Right lobe of liver (tissue), 4 donors: ENCODE measurements at regions not wholly inside any gene's neighbourhood (a gene's known extent, or its start where the extent isn't known, plus 50 kb on each side); places are given as distances from the start of the nearest gene placed in this dataset.

Experiments
- POLR2A ChIP-seq: fragments of 450-650 bp; IDR thresholded peaks from one replicate; pipeline ENCODE4 v1.6.1; 2017; ENCODE audit warnings: antibody characterized with exemption, mild to moderate bottlenecking
- TF ChIP-seq, protein P1 (sequence below), 4 donors: fragments of 200-600 bp in 3 of 4; fragments of 450-650 bp in 1 of 4; IDR thresholded peaks; one replicate each; pipeline versions ENCODE4 v1.5.1 to v1.8.0; 2016 to 2022; ENCODE audit warnings: antibody characterized with exemption in 4 of 4, mild to moderate bottlenecking in 2 of 4
- donor health status: DM: no; HTN: no; CAD: no.
- donor health status: DM: no; HTN: no; CAD: no.
- donor health status: DM: no; HTN: yes; CAD: no.

DNA sequence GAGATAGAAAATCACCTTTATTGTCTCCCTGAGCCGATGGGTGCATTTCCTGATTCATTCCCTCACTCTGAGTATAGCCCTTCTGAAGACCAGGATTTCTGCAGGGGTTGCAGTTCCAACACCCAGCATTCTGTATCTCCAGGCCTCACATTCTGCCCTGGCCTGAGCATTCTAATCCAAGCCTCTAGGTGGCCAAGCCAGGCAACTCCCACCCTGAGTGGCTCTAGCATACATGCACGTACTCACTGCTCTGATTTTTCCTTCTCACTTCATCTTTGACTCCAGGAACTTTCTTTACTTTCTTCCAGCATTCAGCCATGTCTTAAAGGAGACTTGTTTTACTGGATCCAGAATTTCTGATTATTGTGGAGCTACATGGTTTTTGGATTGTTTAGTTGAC is 100.7 kb upstream of the STK39 start:
- TF ChIP-seq POLR2A, result no peak
- TF ChIP-seq, protein P1, sequence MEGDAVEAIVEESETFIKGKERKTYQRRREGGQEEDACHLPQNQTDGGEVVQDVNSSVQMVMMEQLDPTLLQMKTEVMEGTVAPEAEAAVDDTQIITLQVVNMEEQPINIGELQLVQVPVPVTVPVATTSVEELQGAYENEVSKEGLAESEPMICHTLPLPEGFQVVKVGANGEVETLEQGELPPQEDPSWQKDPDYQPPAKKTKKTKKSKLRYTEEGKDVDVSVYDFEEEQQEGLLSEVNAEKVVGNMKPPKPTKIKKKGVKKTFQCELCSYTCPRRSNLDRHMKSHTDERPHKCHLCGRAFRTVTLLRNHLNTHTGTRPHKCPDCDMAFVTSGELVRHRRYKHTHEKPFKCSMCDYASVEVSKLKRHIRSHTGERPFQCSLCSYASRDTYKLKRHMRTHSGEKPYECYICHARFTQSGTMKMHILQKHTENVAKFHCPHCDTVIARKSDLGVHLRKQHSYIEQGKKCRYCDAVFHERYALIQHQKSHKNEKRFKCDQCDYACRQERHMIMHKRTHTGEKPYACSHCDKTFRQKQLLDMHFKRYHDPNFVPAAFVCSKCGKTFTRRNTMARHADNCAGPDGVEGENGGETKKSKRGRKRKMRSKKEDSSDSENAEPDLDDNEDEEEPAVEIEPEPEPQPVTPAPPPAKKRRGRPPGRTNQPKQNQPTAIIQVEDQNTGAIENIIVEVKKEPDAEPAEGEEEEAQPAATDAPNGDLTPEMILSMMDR (IDR thresholded peaks at IDR 0.05), result peak in 3 of 4 donors; percentile 29 to 32 (median 32)
